ENCODE measurements at regions not wholly inside any gene's neighbourhood (a gene's known extent, or its start where the extent isn't known, plus 50 kb on each side); places are given as distances from the start of the nearest gene placed in this dataset.
"Not testable (repeated sequence)": the region's sequence is repeated elsewhere in the genome, so short reads cannot be mapped to it uniquely, and the experiment has no call there.

DNA sequence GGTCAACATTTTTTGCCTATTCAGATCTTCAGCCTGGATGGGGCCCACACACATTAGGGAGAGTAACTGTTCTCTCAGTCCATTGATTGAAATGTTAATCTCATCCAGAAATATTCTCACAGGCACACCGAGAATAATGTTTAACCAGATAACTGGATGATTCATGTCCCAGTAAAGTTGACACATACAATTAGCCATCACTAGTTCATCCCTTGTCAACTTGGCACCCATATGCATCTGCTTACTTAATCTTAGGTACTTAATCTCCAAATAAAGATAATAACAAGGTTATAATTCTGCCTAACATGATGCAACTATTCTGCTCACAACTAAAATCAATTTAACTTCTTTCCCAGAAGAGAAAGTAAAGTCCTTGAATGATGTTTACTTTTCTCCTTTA lies 502.6 kb downstream of the ADRA2A start:
- peak; percentile 35 for DNase-seq (ENCODE audit: low spot score)

DNA sequence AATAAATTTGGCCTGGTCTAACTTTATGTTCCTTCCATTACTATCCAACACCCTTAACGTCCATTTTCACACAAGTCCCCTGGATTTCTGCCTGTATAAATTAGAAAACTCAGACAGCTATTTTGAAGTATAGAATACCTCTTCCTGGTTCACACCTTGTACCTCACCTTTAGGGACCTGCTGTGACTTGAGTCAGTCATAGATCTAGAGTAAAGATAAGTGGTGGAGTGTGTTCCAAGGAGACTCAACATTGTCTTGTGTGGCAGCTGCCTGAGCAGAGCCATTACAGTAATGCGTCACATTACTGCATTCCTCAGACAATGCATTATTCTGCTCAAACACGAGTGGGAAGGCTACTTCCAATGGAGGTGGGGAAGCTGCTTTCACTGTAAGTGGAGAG lies 513.9 kb downstream of the ADRA2A start:
- no peak for DNase-seq (ENCODE audit: low spot score)

DNA sequence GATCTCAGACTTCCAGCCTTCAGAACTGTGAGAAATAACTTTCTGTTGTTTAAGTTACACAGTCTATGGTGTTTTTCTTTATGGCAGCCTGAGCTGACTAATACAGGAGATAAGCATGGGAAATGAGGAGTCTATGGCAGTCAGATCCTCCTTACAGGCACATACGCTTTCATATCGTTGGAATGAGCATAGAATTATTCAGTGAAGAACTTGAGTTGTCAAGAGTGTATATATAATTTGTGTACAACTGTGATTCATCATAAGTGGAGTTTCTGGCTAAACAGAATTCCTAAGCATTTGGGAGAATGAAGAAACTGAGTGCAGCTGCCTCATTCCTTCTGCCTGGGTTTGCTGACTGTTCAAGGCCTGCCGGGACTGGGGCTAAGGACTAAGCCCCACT lies 516.7 kb downstream of the ADRA2A start:
- no peak for DNase-seq (ENCODE audit: low spot score)

DNA sequence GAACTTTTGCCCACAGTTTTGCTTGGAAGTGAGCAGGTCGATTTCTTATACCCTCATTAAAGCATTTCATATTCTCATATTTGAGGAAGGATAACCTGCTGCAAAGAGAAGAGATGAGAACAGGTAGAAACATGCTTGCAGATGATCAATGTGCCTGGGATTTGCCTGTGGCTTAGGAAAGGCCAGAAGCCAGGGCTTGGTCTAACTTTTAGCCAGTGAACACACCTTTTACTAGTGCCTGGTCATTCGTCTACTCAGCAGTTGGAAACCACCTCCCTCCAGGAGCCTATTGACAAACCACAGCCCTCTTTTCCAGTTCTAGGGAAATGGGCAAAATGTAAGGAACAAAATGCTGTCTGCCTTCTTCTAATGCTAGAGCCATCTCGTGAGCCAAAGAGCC lies 518.3 kb downstream of the ADRA2A start:
- DNase-seq (ENCODE audit: low spot score): no peak

DNA sequence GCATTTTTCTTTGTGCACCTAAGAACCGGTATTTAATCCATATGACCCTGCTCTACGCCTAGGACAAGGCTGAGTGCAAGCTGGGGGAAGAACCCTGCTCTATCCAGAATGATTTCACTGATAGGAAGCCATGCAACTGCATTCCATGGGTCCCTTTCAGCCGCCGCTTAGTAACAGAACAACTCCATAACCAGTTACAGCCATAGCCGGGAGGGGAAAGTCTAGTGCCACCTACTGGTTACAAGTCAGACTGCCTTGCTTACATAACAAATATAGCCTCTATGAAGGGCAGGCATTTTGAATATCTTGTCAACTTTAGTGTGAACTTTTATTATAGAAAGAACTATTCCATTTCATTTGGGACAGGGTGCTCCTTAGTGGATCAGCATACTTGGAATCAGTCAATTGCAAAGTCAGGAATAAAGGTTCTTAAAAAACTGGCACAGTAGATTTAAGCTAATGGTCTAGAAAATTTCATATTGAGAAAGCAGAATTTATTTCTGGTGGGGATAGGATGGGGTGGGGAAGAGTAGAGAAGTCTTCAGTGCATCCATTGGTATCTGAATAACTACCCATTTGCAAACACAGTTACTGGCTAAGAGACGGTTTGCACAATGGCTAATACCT lies 521.7 kb downstream of the ADRA2A start:
- DNase-seq (ENCODE audit: low spot score): peak; percentile 71

- no peak for DNase-seq (ENCODE audit: low spot score)
Observed at GRCh38 chr10:111599943-111600342, 523.1 kb downstream of the ADRA2A start.

GRCh38 chr10:111600772-111601171 lies 523.9 kb downstream of the ADRA2A start:
- DNase-seq (ENCODE audit: low spot score): no peak

DNA sequence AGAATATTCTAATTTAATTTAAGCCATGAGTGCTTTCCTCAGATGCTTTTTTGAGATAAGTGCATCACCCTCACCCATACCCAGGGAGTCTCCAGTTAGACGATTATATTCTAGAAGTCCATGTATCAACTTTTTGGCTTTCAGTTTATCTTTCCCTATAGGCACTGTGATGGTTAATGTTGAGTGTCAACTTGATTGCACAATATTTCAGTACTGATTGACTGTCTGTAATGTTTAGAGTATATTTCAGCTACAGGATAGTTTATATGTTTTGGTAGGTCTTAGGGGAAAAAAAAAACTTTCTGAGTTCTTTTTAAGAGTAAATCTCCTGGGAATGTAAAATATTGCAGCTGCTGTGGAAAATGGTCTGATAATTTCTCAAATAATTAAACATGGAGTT lies 535.4 kb downstream of the ADRA2A start:
- no peak for DNase-seq (ENCODE audit: low spot score)

DNA sequence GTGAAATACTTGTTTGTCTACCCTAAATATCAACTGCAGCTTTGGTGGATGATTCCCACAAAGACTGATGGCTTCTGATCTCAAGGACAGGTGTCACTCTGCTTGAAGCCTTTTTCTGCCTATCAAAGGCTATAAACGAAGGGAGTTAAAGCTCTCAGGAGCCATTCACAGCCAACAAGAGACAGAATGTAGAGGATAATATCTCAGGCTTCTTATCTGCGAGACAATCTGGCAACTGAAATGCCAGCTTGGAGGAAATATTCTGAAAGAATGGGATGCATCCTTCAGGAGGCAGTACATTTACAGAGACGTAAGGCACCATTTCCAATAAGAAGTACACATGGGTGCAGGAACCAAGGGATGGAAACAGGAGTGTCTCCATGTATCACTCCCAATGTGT lies 549.4 kb downstream of the GPAM start:
- no peak for DNase-seq (ENCODE audit: low spot score)

- DNase-seq (ENCODE audit: low spot score): no peak
Observed at GRCh38 chr10:111646021-111646420, 537.5 kb downstream of the GPAM start.

GRCh38 chr10:111648046-111648445 lies 535.5 kb downstream of the GPAM start:
- DNase-seq (ENCODE audit: low spot score): no peak

DNA sequence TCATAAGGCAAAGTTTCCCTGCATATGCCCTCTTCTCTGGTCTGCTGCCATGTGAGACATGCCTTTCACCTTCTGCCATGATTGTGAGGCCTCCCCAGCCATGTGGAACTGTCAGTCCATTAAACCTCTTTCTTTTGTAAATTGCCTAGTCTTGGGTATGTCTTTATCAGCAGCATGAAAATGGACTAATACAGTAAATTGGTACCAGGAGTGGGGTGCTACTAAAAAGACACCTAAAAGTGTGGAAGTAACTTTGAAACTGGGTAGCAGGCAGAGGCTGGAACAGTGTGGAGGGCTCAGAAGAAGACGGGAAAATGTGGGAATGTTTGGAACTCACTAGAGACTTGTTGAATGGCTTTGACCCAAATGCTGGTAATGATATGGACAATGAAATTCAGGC lies 534.5 kb downstream of the GPAM start:
- not testable (repeated sequence) for DNase-seq (ENCODE audit: low spot score)

- DNase-seq (ENCODE audit: low spot score): no peak
Observed at GRCh38 chr10:111650088-111650487, 533.5 kb downstream of the GPAM start.

DNA sequence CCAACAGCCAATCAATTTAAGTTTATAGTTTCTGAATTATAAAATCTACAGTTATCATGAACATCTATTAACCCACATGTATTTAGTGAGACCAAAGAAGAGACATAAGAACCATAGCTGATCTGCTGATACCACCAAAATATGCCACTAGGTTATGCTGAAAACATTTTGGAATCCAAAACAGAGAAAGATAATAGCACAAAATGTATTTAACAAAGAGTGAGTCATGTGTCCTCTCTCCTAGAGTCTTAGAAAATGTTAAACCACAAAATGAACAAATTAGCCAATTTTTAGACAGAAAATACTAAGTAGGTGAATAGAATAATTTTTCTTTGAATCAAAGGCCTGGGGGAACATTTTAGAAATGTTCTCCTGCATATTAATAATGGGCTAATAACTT lies 527.5 kb downstream of the GPAM start:
- no peak for DNase-seq (ENCODE audit: low spot score)

DNA sequence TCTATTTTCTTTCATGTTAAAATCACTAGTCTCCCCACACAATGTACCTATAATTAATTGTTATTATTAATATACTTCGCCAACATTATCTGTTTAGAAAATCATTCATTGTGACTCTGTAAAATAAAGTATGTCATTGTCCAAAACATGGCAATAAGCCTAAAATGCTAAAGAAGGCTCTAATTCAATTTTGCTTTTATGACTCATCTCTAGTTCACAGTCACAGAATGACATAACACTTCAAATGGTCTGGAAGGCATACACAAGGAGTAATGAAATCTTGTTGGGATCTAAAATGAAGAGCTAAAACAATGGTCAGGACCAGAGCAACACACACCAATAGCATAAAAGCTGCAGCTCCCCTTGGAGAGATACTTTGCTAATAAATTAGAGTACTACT lies 505.8 kb downstream of the GPAM start:
- DNase-seq (ENCODE audit: low spot score): no peak

- no peak for DNase-seq (ENCODE audit: low spot score)
Observed at GRCh38 chr10:111686796-111687195, 496.8 kb downstream of the GPAM start.

- DNase-seq (ENCODE audit: low spot score): no peak
Observed at GRCh38 chr10:111698711-111699110, 484.9 kb downstream of the GPAM start.

- no peak for DNase-seq (ENCODE audit: low spot score)
Observed at GRCh38 chr10:111703986-111704385, 479.6 kb downstream of the GPAM start.

DNA sequence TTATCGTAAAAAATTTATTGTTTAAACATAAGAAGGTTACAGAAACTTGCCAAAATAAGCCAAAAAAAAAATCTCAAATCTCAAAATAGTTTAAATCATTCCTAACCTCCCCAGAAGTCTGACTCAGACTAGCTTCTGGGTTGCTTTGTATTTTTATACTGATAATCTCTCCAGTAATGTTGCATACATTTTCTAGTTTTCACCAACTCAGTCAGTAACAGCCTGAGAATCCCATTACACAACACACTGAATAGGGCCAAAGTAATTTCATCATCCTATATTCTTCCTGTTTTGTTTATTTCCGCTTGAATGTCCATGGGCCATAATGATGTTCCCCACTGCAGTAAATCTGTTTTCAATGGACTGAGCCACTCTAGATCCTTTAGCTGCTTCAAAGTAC lies 478.5 kb downstream of the GPAM start:
- no peak for DNase-seq (ENCODE audit: low spot score)

DNA sequence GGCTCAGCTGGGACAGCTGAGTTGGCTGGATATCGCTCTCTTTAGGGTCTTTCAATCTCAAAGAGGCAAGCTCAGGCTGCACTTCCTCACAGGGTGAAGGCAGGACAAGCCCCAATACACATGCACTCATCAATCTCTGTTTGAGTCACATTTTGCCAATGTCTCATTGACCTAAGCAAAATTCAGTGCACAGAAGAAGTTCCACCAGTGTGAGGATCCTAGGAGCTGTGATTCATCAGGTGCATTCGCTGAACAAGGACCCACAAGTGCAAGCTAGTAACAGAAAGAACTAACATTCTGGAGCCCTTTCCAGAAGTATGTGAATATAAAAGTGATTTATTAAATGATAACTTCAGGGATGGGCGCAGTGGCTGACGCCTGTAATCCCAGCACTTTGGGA lies 477.2 kb downstream of the GPAM start:
- no peak for DNase-seq (ENCODE audit: low spot score)

DNA sequence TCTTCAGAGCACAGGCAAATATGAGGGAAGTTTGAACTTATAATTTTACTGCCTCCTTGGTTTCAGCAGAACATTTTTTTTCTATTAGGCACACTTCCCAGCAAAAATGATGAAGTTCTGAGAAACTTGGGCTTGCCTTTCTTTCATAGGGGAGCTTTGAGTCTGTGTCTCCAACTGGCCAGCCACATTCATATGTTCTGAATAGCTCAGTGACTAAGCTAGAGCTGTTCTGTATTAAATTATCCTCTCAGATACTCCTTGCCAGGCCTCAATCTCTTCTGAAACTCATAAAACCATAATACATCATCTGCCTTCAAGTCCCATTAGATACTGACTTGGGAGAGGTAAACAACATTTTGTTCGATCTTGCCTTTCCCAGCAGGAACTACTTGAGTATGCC lies 476.5 kb downstream of the GPAM start:
- DNase-seq (ENCODE audit: low spot score): no peak

DNA sequence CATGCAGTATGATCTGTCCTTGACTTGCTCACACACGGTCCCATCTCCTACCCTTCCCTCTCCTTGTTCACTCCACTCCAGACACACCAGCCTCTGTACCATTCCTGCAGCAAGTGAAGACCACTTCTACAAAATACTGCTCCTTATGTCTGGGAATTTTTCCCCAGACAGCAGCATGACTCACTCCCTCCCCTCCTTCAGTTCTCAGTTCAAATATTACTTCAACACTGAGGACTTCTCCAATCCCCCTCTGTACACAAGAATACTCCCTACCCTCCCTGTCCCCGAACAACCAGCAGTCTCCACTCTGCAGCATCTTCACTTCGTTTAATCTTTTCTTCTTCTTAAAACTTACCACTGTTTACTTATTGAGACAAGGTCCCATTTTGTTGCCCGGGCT lies 474.0 kb downstream of the GPAM start:
- DNase-seq (ENCODE audit: low spot score): no peak

GRCh38 chr10:111716032-111716431 lies 467.5 kb downstream of the GPAM start:
- DNase-seq (ENCODE audit: low spot score): no peak

GRCh38 chr10:111724121-111724520 lies 459.4 kb downstream of the GPAM start:
- DNase-seq (ENCODE audit: low spot score): no peak

DNA sequence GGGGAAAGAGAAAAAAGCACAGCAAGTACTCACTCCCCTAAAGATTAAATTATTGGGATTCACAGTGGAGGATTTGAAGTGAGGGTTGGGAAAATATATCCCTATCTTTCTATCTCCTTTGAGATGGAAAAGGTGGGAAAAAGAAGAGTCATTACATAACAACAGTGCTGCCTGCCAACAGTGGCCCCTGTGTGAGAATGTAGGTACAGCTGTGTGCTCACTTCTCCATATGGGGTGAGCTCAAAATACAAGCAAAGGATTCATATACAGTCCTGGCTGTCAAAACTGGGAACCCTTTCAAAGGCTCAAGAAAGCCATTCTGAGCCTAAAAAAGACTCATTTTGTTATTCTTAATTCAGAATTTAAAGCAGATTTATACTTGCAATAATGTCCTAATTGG lies 458.5 kb downstream of the GPAM start:
- DNase-seq (ENCODE audit: low spot score): no peak
